22Rv1 (cell line): ENCODE measurements at regions not wholly inside any gene's neighbourhood (a gene's known extent, or its start where the extent isn't known, plus 50 kb on each side); places are given as distances from the start of the nearest gene placed in this dataset.

Source experiments
- ZFX ChIP-seq: fragments of 450-650 bp; IDR thresholded peaks from 2 replicates; pipeline ENCODE4 v1.6.1; 2017; ENCODE audit warnings: antibody characterized with exemption, borderline replicate concordance
- TF ChIP-seq, protein P1 (sequence below): fragments of 450-650 bp; IDR thresholded peaks from 2 replicates; pipeline ENCODE4 v1.5.1; 2017; ENCODE audit warnings: mild to moderate bottlenecking

DNA sequence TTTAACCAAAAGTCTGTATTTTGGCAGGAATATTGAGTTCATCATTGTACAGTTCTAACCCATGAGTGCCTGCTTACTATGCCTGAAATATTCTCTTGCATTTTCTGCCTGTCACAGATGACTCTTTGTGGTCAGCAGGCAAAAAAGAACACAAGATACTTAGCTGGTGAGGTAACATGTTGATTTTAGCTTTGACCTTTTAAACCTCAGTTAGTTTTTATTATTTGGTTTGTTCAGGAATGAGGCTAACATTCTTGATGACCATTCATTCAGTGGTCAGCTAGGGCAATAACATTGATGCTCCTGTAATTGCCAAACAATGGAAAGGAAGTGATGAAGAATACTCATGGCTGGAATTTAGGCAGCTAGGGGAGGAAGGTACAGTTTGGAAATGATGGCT, 491.2 kb downstream of the PIK3C3 start:
- TF ChIP-seq, protein P1, sequence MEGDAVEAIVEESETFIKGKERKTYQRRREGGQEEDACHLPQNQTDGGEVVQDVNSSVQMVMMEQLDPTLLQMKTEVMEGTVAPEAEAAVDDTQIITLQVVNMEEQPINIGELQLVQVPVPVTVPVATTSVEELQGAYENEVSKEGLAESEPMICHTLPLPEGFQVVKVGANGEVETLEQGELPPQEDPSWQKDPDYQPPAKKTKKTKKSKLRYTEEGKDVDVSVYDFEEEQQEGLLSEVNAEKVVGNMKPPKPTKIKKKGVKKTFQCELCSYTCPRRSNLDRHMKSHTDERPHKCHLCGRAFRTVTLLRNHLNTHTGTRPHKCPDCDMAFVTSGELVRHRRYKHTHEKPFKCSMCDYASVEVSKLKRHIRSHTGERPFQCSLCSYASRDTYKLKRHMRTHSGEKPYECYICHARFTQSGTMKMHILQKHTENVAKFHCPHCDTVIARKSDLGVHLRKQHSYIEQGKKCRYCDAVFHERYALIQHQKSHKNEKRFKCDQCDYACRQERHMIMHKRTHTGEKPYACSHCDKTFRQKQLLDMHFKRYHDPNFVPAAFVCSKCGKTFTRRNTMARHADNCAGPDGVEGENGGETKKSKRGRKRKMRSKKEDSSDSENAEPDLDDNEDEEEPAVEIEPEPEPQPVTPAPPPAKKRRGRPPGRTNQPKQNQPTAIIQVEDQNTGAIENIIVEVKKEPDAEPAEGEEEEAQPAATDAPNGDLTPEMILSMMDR = no peak
- no peak for TF ChIP-seq ZFX
